Fibroblast of skin of left biceps (primary cell): ENCODE measurements at regions not wholly inside any gene's neighbourhood (a gene's known extent, or its start where the extent isn't known, plus 50 kb on each side); places are given as distances from the start of the nearest gene placed in this dataset.

Experiments used
- DNase-seq, 2 experiments: peaks; one replicate each; pipeline ENCODE4 v3.0.0-alpha.2; 2013; ENCODE audit warnings: low read depth in 2 of 2

- DNase-seq = no peak
Observed at GRCh38 chr10:108690530-108690929, 1232.8 kb downstream of the XPNPEP1 start.

GRCh38 chr10:108689891-108690290, 1233.4 kb downstream of the XPNPEP1 start:
- no peak for DNase-seq

GRCh38 chr10:108688314-108688713, 1235.0 kb downstream of the XPNPEP1 start:
- DNase-seq = no peak

- DNase-seq = no peak
Observed at GRCh38 chr10:108685863-108686531, 1237.3 kb downstream of the XPNPEP1 start.

- DNase-seq = no peak
Observed at GRCh38 chr10:108684431-108684830, 1238.9 kb downstream of the XPNPEP1 start.

- no peak for DNase-seq
Observed at GRCh38 chr10:108673741-108674140, 1249.6 kb downstream of the XPNPEP1 start.

GRCh38 chr10:108663587-108663986, 1259.7 kb downstream of the XPNPEP1 start:
- no peak for DNase-seq

GRCh38 chr10:108662975-108663374, 1260.3 kb downstream of the XPNPEP1 start:
- DNase-seq = no peak

- DNase-seq = no peak
Observed at GRCh38 chr10:108655057-108655456, 1268.3 kb downstream of the XPNPEP1 start.

- DNase-seq = no peak
Observed at GRCh38 chr10:108653531-108653930, 1269.8 kb downstream of the XPNPEP1 start.

GRCh38 chr10:108639010-108639409, 1284.3 kb downstream of the XPNPEP1 start:
- DNase-seq = no peak

GRCh38 chr10:108638225-108638624, 1285.1 kb downstream of the XPNPEP1 start:
- no peak for DNase-seq

GRCh38 chr10:108633046-108633445, 1290.3 kb downstream of the XPNPEP1 start:
- DNase-seq = no peak

GRCh38 chr10:108632144-108632543, 1291.2 kb downstream of the XPNPEP1 start:
- no peak for DNase-seq

GRCh38 chr10:108631332-108631731, 1292.0 kb downstream of the XPNPEP1 start:
- no peak for DNase-seq

- no peak for DNase-seq
Observed at GRCh38 chr10:108629834-108630233, 1293.5 kb downstream of the XPNPEP1 start.

GRCh38 chr10:108624052-108624451, 1299.3 kb downstream of the XPNPEP1 start:
- no peak for DNase-seq

GRCh38 chr10:108620821-108621534, 1302.3 kb downstream of the XPNPEP1 start:
- no peak for DNase-seq

- no peak for DNase-seq
Observed at GRCh38 chr10:108616559-108617285, 1306.6 kb downstream of the XPNPEP1 start.

GRCh38 chr10:108615576-108616320, 1307.6 kb downstream of the XPNPEP1 start:
- no peak for DNase-seq

- DNase-seq = no peak
Observed at GRCh38 chr10:108612485-108612884, 1310.8 kb downstream of the XPNPEP1 start.

GRCh38 chr10:108608860-108609259, 1314.5 kb downstream of the XPNPEP1 start:
- DNase-seq = no peak
